RCC 7860 (cell line): ENCODE measurements at regions not wholly inside any gene's neighbourhood (a gene's known extent, or its start where the extent isn't known, plus 50 kb on each side); places are given as distances from the start of the nearest gene placed in this dataset.
"Not testable (repeated sequence)": the region's sequence is repeated elsewhere in the genome, so short reads cannot be mapped to it uniquely, and the experiment has no call there.

Source experiments
- DNase-seq: peaks from one replicate; pipeline ENCODE4 v3.0.0-alpha.2; 2015; ENCODE audit warnings: low spot score
- FAIRE-seq: peaks from 2 replicates; lab custom pipeline; 2012; peaks lifted over from hg19 to GRCh38; lab: Jason Lieb, UNC

GRCh38 chrY:20382085-20382484, 193.5 kb upstream of the EIF1AY start:
- not testable (repeated sequence) for DNase-seq, FAIRE-seq

- DNase-seq = no peak
- FAIRE-seq = no peak
Measured at GRCh38 chrY:20408201-20408600, 167.4 kb upstream of the EIF1AY start.

DNA sequence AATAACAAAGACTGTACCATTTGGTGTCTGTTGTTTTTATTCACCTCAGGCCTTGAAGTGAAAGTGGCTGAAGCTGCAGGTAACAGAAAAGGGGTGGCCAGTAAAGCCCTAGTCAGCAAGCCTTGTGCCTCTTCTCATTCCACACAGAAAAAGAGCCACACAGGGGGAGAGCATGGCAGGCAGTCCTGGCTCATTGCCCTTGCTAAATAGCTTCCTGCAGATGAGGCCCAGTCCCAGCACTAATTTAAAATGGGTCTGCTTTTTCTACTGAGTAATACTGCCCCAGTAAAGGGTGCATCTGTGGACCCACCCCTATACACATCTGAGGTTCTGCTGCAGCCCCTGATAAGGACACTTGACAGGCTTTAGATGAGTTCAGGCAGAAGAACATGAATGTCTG, 152.8 kb upstream of the EIF1AY start:
- DNase-seq (no peak), FAIRE-seq (no peak)

- FAIRE-seq (no peak), DNase-seq (no peak)
Measured at GRCh38 chrY:20433670-20434069, 141.9 kb upstream of the EIF1AY start.

DNA sequence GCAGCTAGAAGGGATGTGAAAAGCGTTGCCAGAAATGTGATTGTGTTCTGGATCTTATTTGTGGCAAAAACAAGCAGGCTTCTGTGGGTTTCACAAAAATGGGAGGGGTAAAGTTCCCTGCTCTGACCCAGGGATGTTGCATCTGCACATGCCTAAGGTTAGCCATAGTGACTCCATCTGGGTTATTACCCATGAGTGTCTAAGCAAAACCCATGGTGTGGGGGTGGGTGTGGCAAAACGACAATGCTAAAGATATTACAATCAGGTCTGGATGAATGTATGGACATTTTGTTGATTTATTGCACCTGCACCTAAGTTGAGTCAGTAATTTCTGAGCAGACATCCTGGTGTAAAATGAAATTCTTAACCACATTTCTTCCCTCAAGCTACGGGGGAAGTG, 131.4 kb upstream of the EIF1AY start:
- FAIRE-seq (no peak), DNase-seq (no peak)

- DNase-seq (no peak), FAIRE-seq (no peak)
Measured at GRCh38 chrY:20447601-20448000, 128.0 kb upstream of the EIF1AY start.

GRCh38 chrY:20449277-20449676, 126.3 kb upstream of the EIF1AY start:
- no peak for FAIRE-seq

DNA sequence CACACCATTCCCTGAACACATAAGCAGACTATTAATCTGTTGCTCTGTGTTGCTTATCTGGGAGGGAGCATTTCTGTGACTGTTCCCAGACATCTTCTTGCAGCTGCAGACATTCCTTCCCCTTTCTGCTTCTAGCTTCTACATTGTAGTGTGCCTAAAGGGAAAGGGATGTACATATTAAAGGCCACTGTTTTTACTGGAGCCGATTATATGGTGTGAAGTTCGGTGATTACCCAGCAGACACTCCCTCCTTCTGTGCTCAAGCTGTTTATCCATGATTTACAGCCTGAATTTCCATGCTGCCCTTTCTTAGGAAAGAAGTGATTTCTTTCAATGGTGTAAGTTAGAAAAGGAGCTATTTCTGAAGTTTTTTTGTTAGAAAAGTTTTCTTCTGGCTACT, 105.4 kb upstream of the EIF1AY start:
- DNase-seq (no peak), FAIRE-seq (no peak)

More at GRCh38 chrY:20449277-20449676, 126.3 kb upstream of the EIF1AY start:
- DNase-seq = no peak

GRCh38 chrY:20515982-20516381, 59.6 kb upstream of the EIF1AY start:
- no peak for DNase-seq
- FAIRE-seq = peak; percentile 31
